NCI-H2196 treated with DMSO at 0.1 percent for 48 hours (cell line): ENCODE measurements at regions not wholly inside any gene's neighbourhood (a gene's known extent, or its start where the extent isn't known, plus 50 kb on each side); places are given as distances from the start of the nearest gene placed in this dataset.

Experiments
- DNase-seq: peaks from one replicate; lab custom pipeline; 2025; ENCODE audit not compliant: unreplicated experiment; lab: John Stamatoyannopoulos, UW

GRCh38 chr13:78714717-78715116, 55.8 kb upstream of the OBI1 start:
- no peak for DNase-seq

GRCh38 chr13:78712831-78713230, 53.9 kb upstream of the OBI1 start:
- no peak for DNase-seq

DNA sequence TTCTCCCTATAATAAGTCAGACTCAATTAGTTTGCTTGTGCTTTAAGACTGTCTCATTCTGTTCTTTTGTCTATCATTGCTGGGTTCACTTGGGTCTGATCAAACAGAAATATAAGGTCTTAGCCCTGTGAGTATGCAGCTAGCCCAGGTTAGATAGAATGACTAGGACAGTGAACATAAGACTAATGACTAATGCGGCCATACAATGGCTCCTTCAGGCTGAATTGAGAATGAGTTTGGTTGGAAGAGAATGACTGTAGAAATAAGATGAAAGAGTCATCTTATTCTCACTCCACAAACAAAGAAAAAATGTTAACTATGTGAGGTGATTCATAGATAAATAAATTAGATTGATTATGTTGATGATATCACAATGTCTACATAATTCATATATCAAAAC, 50.1 kb upstream of the OBI1 start:
- DNase-seq: no peak
